Activated T-helper 17 cell treated with anti-CD3 and anti-CD28 coated beads, Interleukin-2, amount 50 U/mL, for 72 hours (primary cell): ENCODE measurements at regions not wholly inside any gene's neighbourhood (a gene's known extent, or its start where the extent isn't known, plus 50 kb on each side); places are given as distances from the start of the nearest gene placed in this dataset.
"Not testable (repeated sequence)": the region's sequence is repeated elsewhere in the genome, so short reads cannot be mapped to it uniquely, and the experiment has no call there.

Experiments
- ATAC-seq: fragments of 150-1000 bp; cut with Tn5 transposase; replicated peaks from 2 replicates; pipeline ENCODE4 v1.10.0; 2021; ENCODE audit warnings: mild to moderate bottlenecking, moderate library complexity
- H3K27ac Mint-ChIP-seq: one replicate; pipeline ENCODE4 v1.8.0; 2022; ENCODE audit warnings: mixed read lengths
- H3K27me3 Mint-ChIP-seq: one replicate; pipeline ENCODE4 v1.8.0; 2022; ENCODE audit warnings: mixed read lengths
- H3K36me3 Mint-ChIP-seq: one replicate; pipeline ENCODE4 v1.8.0; 2022; ENCODE audit warnings: low read depth, mild to moderate bottlenecking, mixed read lengths
- H3K4me1 Mint-ChIP-seq: one replicate; pipeline ENCODE4 v1.8.0; 2022; ENCODE audit warnings: mixed read lengths
- H3K4me3 Mint-ChIP-seq: one replicate; pipeline ENCODE4 v1.8.0; 2022; ENCODE audit warnings: mild to moderate bottlenecking, mixed read lengths
- H3K9me3 Mint-ChIP-seq: one replicate; pipeline ENCODE4 v1.8.0; 2022; ENCODE audit warnings: mixed read lengths

- Mint-ChIP-seq H3K4me1 (no peaks in the 10 kb centered on the region), H3K36me3 (no peaks in the 10 kb centered on the region), H3K9me3 (peaks cover 15% of the 10 kb centered on the region), H3K27me3 (no peaks in the 10 kb centered on the region), H3K4me3 (no peak overlapping the region), H3K27ac (no peak overlapping the region)
- ATAC-seq = no peak
Measured at GRCh38 chr16:64094181-64094965, 1027.5 kb downstream of the CDH11 start.

DNA sequence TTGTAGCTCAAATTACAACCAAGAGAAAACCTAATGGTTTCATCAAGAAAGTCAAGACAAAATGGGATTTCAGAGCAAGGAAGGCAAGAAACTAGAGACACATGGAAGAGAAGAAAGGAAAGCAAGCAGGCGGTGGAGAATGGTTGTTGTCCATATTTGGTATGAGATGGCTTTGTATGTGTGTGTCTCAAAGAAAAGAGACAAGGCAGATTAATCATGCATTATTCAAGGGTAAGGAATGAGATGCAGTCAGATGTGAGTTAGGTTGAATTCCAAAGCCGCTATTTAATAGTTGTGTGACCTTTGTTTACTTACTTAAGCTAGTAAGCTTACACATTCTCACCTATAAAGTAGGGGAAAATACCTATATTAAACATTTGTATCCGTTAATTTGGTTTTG is 1029.6 kb downstream of the CDH11 start:
- no peak for ATAC-seq
- Mint-ChIP-seq H3K4me1 (no peaks in the 10 kb centered on the region), H3K36me3 (no peaks in the 10 kb centered on the region), H3K27ac (no peak overlapping the region), H3K27me3 (no peaks in the 10 kb centered on the region), H3K9me3 (peaks cover 17% of the 10 kb centered on the region), H3K4me3 (no peak overlapping the region)

DNA sequence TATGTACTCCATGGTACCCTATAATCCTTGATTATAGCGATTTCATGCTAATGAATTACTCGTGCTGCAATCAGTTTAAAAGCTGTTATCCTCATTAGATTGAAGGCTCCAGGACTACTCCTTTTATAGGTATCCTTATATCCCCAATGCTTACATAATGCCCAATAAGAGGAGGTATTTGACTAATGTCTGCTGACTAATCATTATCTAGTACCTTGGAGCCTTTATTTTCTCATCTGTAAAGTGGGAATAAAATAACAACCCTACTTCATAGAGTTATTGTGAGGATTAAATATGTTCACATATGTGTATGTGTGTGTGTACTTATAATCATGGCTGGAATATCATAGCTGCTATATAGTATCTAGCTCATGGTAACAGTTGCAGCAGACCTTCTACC is 1031.5 kb downstream of the CDH11 start:
- ATAC-seq = no peak
- no peaks in the 10 kb centered on the region for H3K4me1 Mint-ChIP-seq

GRCh38 chr16:64089697-64090096 is 1032.2 kb downstream of the CDH11 start:
- Mint-ChIP-seq H3K4me1 (no peaks in the 10 kb centered on the region), H3K27ac (no peak overlapping the region), H3K36me3 (no peaks in the 10 kb centered on the region), H3K9me3 (peaks cover 17% of the 10 kb centered on the region), H3K27me3 (no peaks in the 10 kb centered on the region), H3K4me3 (no peak overlapping the region)
- ATAC-seq = no peak

More for the DNA sequence above, 1031.5 kb downstream of the CDH11 start:
- H3K27me3 Mint-ChIP-seq = no peaks in the 10 kb centered on the region
- H3K27ac Mint-ChIP-seq = no peak overlapping the region
- no peak overlapping the region for H3K4me3 Mint-ChIP-seq
- H3K36me3 Mint-ChIP-seq = no peaks in the 10 kb centered on the region
- peaks cover 17% of the 10 kb centered on the region for H3K9me3 Mint-ChIP-seq

- Mint-ChIP-seq H3K36me3 (no peaks in the 10 kb centered on the region), H3K27me3 (no peaks in the 10 kb centered on the region), H3K27ac (no peak overlapping the region), H3K9me3 (peaks cover 17% of the 10 kb centered on the region), H3K4me1 (no peaks in the 10 kb centered on the region), H3K4me3 (no peak overlapping the region)
- no peak for ATAC-seq
Measured at GRCh38 chr16:64088838-64089237, 1033.0 kb downstream of the CDH11 start.

GRCh38 chr16:64085296-64085695 is 1036.6 kb downstream of the CDH11 start:
- Mint-ChIP-seq H3K27ac (no peak overlapping the region), H3K4me3 (no peak overlapping the region), H3K4me1 (no peaks in the 10 kb centered on the region), H3K36me3 (no peaks in the 10 kb centered on the region), H3K9me3 (peaks cover 8% of the 10 kb centered on the region), H3K27me3 (no peaks in the 10 kb centered on the region)
- no peak for ATAC-seq

DNA sequence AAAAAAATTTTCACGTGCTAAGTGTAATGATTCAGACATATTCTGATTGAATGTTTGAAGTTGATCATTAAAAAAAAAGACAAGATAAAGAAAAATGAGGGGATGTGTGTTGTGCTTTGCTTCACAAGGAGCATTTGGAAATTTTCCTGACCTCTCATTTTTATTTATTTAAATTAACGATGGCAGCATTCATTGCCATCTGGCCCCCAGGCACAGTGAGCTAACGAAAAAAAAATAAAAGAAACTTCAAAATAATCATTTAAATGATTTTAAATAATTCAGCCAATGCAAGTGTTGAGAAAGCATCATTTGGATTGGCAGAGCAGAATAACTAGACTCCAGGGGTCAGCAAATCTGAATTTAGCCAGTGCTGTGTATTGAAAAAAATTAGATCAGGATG is 1037.2 kb downstream of the CDH11 start:
- Mint-ChIP-seq H3K27me3 (no peaks in the 10 kb centered on the region), H3K27ac (no peak overlapping the region), H3K36me3 (no peaks in the 10 kb centered on the region), H3K4me3 (no peak overlapping the region), H3K4me1 (no peaks in the 10 kb centered on the region), H3K9me3 (peaks cover 13% of the 10 kb centered on the region)
- no peak for ATAC-seq

- H3K9me3 Mint-ChIP-seq = peaks cover 13% of the 10 kb centered on the region
- no peak overlapping the region for H3K27ac Mint-ChIP-seq
- no peak for ATAC-seq
- no peak overlapping the region for H3K4me3 Mint-ChIP-seq
- no peaks in the 10 kb centered on the region for H3K4me1 Mint-ChIP-seq
- no peaks in the 10 kb centered on the region for H3K36me3 Mint-ChIP-seq
- H3K27me3 Mint-ChIP-seq = no peaks in the 10 kb centered on the region
Measured at GRCh38 chr16:64083428-64084129, 1038.3 kb downstream of the CDH11 start.

DNA sequence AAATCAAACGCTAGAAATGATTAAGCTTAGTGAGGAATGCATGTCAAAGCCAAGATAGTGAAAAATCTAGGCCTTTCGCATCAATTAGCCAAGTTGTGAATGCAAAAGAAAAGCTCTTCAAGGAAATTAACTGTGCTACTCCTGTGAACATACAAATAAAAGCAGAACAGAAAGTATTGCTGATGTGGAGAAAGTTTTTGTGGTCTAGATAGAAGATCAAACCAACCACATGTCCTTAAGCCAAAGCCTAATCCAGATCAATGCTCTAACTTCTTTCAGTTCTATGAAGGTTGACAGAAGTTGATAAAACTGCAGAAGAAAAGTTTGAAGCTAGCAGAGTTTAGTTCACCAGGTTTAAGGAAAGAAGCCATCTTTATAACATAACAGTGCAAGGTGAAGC is 1044.6 kb downstream of the CDH11 start:
- H3K9me3 Mint-ChIP-seq = peaks cover 13% of the 10 kb centered on the region
- ATAC-seq = no peak
- H3K4me1 Mint-ChIP-seq = no peaks in the 10 kb centered on the region
- H3K27me3 Mint-ChIP-seq = no peaks in the 10 kb centered on the region
- H3K27ac Mint-ChIP-seq = no peak overlapping the region
- no peak overlapping the region for H3K4me3 Mint-ChIP-seq
- H3K36me3 Mint-ChIP-seq = no peaks in the 10 kb centered on the region

- Mint-ChIP-seq H3K9me3 (peaks cover 20% of the 10 kb centered on the region), H3K27me3 (no peaks in the 10 kb centered on the region), H3K27ac (no peak overlapping the region), H3K36me3 (no peaks in the 10 kb centered on the region), H3K4me3 (no peak overlapping the region), H3K4me1 (no peaks in the 10 kb centered on the region)
- no peak for ATAC-seq
Measured at GRCh38 chr16:64074706-64075105, 1047.2 kb downstream of the CDH11 start.

GRCh38 chr16:64072131-64072730 is 1049.6 kb downstream of the CDH11 start:
- ATAC-seq, H3K27me3 Mint-ChIP-seq, H3K36me3 Mint-ChIP-seq, H3K4me1 Mint-ChIP-seq, H3K4me3 Mint-ChIP-seq, H3K27ac Mint-ChIP-seq: not testable (repeated sequence)
- H3K9me3 Mint-ChIP-seq = peaks cover 21% of the 10 kb centered on the region

GRCh38 chr16:64065523-64065922 is 1056.3 kb downstream of the CDH11 start:
- no peaks in the 10 kb centered on the region for H3K27me3 Mint-ChIP-seq
- no peaks in the 10 kb centered on the region for H3K4me1 Mint-ChIP-seq
- no peak overlapping the region for H3K27ac Mint-ChIP-seq
- H3K9me3 Mint-ChIP-seq = peaks cover 16% of the 10 kb centered on the region
- H3K36me3 Mint-ChIP-seq = no peaks in the 10 kb centered on the region
- ATAC-seq = no peak
- no peak overlapping the region for H3K4me3 Mint-ChIP-seq

DNA sequence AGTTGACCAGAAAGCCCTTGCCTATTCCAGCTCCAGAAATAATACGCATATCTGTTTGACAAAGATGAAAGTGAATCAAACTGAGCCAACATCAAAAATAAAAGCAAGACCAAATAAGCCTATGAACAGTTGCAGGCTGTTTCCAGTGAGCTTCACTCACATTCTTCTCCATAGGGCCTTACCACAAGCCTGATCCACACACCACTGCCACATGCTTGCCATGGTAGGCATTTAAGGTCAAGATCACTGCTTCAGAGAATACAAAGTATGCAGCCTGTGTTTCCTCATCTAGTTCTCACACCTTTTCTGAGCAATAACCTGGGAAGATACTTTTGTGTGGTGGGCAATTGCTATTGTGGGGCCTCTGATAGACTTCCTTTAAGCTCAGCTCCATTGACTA is 1060.2 kb downstream of the CDH11 start:
- Mint-ChIP-seq H3K36me3 (no peaks in the 10 kb centered on the region), H3K4me3 (no peak overlapping the region), H3K4me1 (no peaks in the 10 kb centered on the region), H3K9me3 (peaks cover 12% of the 10 kb centered on the region), H3K27ac (no peak overlapping the region), H3K27me3 (no peaks in the 10 kb centered on the region)
- ATAC-seq = no peak

DNA sequence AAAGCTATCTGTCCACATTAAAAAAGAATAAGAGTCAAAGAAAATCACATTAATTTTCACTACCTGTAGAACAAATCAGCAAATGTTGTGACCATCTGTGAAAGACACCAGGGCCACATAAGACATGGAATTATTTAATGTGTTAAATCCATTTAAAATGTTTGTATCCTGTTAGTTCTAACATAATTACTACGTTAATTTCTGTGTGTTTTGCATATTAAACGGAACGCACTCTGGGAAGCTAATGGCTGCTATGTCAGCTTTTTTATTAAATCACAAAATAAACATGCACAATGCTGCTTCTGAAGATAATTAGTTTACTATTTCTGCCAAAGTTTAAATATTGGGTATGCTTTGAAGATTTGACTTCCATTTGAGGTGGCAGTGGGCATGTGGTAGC is 1061.2 kb downstream of the CDH11 start:
- no peaks in the 10 kb centered on the region for H3K36me3 Mint-ChIP-seq
- no peak overlapping the region for H3K4me3 Mint-ChIP-seq
- H3K27ac Mint-ChIP-seq = no peak overlapping the region
- no peak for ATAC-seq
- peaks cover 12% of the 10 kb centered on the region for H3K9me3 Mint-ChIP-seq
- no peaks in the 10 kb centered on the region for H3K27me3 Mint-ChIP-seq
- H3K4me1 Mint-ChIP-seq = no peaks in the 10 kb centered on the region

GRCh38 chr16:64058685-64059084 is 1063.2 kb downstream of the CDH11 start:
- Mint-ChIP-seq H3K36me3 (no peaks in the 10 kb centered on the region), H3K4me1 (no peaks in the 10 kb centered on the region), H3K27ac (no peak overlapping the region), H3K27me3 (no peaks in the 10 kb centered on the region), H3K9me3 (peaks cover 12% of the 10 kb centered on the region), H3K4me3 (no peak overlapping the region)
- ATAC-seq = no peak
